Activated CD8-positive, alpha-beta memory T cell treated with anti-CD3 and anti-CD28 coated beads, Interleukin-2, amount 50 U/mL, for 48 hours (primary cell): ENCODE measurements at regions not wholly inside any gene's neighbourhood (a gene's known extent, or its start where the extent isn't known, plus 50 kb on each side); places are given as distances from the start of the nearest gene placed in this dataset.

Experiments
- DNase-seq: peaks from one replicate; pipeline ENCODE4 v3.0.0-alpha.2; 2020

DNA sequence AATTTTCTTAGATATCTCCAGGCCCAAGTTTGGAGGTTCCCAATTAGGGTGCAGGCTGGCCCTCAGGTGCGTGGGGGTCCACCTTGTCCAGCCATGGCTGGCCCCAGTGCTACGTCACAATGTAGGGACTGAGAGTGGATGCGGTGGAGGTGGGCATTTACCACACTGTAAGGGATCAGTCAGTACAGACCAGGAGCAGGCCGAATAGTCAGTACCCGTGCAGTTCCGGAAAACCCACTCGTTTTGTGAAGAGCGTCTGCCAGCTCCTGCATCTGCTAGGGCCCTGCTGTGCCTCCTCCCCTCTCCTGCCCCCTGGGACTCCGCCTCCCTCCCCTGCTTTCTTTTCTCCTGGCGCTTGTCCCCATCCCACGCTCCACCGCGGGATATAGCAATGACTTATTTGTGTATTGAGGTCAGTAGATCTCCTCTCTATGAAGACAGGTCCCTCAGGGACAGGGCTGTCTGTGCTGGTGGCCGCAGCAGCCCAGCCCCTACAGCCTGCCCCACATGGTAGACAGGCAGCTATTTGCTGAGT lies 50.4 kb upstream of the SEPTIN5 start:
- DNase-seq, result no peak

DNA sequence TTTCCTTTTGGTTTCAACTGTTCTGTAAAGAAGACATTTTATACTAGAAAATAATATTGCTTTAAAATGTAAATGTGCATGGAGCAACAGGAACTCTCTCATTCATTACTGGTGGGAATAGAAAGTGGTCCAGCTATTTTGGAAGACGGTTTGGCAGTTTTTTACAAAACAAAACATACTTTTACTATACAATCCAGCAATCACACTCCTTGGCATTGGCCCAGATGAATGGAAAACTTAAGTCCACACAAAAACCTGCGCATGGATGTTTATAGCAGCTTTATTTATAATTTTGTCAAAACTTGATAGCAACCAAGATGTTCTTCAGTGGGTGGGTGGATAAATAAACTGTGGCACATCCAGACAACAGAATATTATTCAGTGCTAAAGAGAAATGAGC lies 49.9 kb upstream of the SEPTIN5 start:
- DNase-seq, result no peak
